ENCODE measurements at regions not wholly inside any gene's neighbourhood (a gene's known extent, or its start where the extent isn't known, plus 50 kb on each side); places are given as distances from the start of the nearest gene placed in this dataset.

GRCh38 chr15:91562698-91563097, 290.8 kb upstream of the SLCO3A1 start:
- no peak for TF ChIP-seq CTCF (IDR thresholded peaks at IDR 0.05; ENCODE audit: low read depth, low read length, missing control alignments)
- DNase-seq (ENCODE audit: extremely low read depth, low read depth), result no peak
- no peak overlapping the region for H3K4me3 ChIP-seq (replicated peaks; ENCODE audit: low read depth, low read length)

- no peak for TF ChIP-seq CTCF (IDR thresholded peaks at IDR 0.05; ENCODE audit: low read depth, low read length, missing control alignments)
- DNase-seq (ENCODE audit: extremely low read depth, low read depth), result no peak
- H3K4me3 ChIP-seq (replicated peaks; ENCODE audit: low read depth, low read length), result no peak overlapping the region
These were observed 288.9 kb upstream of the SLCO3A1 start for GRCh38 chr15:91564631-91565030.

GRCh38 chr15:91566141-91566540, 287.4 kb upstream of the SLCO3A1 start:
- no peak for TF ChIP-seq CTCF (IDR thresholded peaks at IDR 0.05; ENCODE audit: low read depth, low read length, missing control alignments)

GRCh38 chr15:91568036-91568435, 285.5 kb upstream of the SLCO3A1 start:
- no peak for TF ChIP-seq CTCF (IDR thresholded peaks at IDR 0.05; ENCODE audit: low read depth, low read length, missing control alignments)
- DNase-seq (ENCODE audit: extremely low read depth, low read depth), result no peak
- H3K4me3 ChIP-seq (replicated peaks; ENCODE audit: low read depth, low read length), result no peak overlapping the region

More at GRCh38 chr15:91566141-91566540, 287.4 kb upstream of the SLCO3A1 start:
- no peak overlapping the region for H3K4me3 ChIP-seq (replicated peaks; ENCODE audit: low read depth, low read length)
- no peak for DNase-seq (ENCODE audit: extremely low read depth, low read depth)

- no peak for TF ChIP-seq CTCF (IDR thresholded peaks at IDR 0.05; ENCODE audit: low read depth, low read length, missing control alignments)
- H3K4me3 ChIP-seq (replicated peaks; ENCODE audit: low read depth, low read length), result no peak overlapping the region
- DNase-seq (ENCODE audit: extremely low read depth, low read depth), result no peak
These were observed 281.4 kb upstream of the SLCO3A1 start for GRCh38 chr15:91572110-91572509.

- no peak for DNase-seq (ENCODE audit: extremely low read depth, low read depth)
- no peak for TF ChIP-seq CTCF (IDR thresholded peaks at IDR 0.05; ENCODE audit: low read depth, low read length, missing control alignments)
- H3K4me3 ChIP-seq (replicated peaks; ENCODE audit: low read depth, low read length), result no peak overlapping the region
These were observed 277.4 kb upstream of the SLCO3A1 start for GRCh38 chr15:91576096-91576495.

- no peak for TF ChIP-seq CTCF (IDR thresholded peaks at IDR 0.05; ENCODE audit: low read depth, low read length, missing control alignments)
- H3K4me3 ChIP-seq (replicated peaks; ENCODE audit: low read depth, low read length), result no peak overlapping the region
- no peak for DNase-seq (ENCODE audit: extremely low read depth, low read depth)
These were observed 275.0 kb upstream of the SLCO3A1 start for GRCh38 chr15:91578511-91578910.
